Islet precursor cell (in vitro differentiated cells): ENCODE measurements at regions not wholly inside any gene's neighbourhood (a gene's known extent, or its start where the extent isn't known, plus 50 kb on each side); places are given as distances from the start of the nearest gene placed in this dataset.
"Not testable (repeated sequence)": the region's sequence is repeated elsewhere in the genome, so short reads cannot be mapped to it uniquely, and the experiment has no call there.

Experiments used
- DNase-seq: peaks from one replicate; pipeline ENCODE4 v3.0.0-alpha.2; 2018

- DNase-seq = no peak
Measured at GRCh38 chr12:72869024-72869423, 596.9 kb downstream of the TRHDE start.

- no peak for DNase-seq
Measured at GRCh38 chr12:72872238-72872887, 600.2 kb downstream of the TRHDE start.

GRCh38 chr12:72872996-72873395 lies 600.8 kb downstream of the TRHDE start:
- DNase-seq = peak; percentile 53

GRCh38 chr12:72876092-72876491 lies 603.9 kb downstream of the TRHDE start:
- no peak for DNase-seq

GRCh38 chr12:72888693-72889092 lies 616.5 kb downstream of the TRHDE start:
- DNase-seq = no peak

- DNase-seq = no peak
Measured at GRCh38 chr12:72889791-72890190, 617.6 kb downstream of the TRHDE start.

GRCh38 chr12:72901685-72902084 lies 629.5 kb downstream of the TRHDE start:
- DNase-seq = no peak

GRCh38 chr12:72925716-72926115 lies 653.5 kb downstream of the TRHDE start:
- DNase-seq = no peak

- not testable (repeated sequence) for DNase-seq
Measured at GRCh38 chr12:72931838-72932237, 659.7 kb downstream of the TRHDE start.

GRCh38 chr12:72937486-72937885 lies 665.3 kb downstream of the TRHDE start:
- DNase-seq = no peak

- DNase-seq = no peak
Measured at GRCh38 chr12:72957454-72957853, 685.3 kb downstream of the TRHDE start.

- no peak for DNase-seq
Measured at GRCh38 chr12:72966684-72967083, 694.5 kb downstream of the TRHDE start.

- DNase-seq = no peak
Measured at GRCh38 chr12:72974954-72975555, 702.9 kb downstream of the TRHDE start.

GRCh38 chr12:72978999-72979398 lies 706.8 kb downstream of the TRHDE start:
- no peak for DNase-seq

- DNase-seq = no peak
Measured at GRCh38 chr12:72982356-72982755, 710.2 kb downstream of the TRHDE start.

GRCh38 chr12:72986963-72987362 lies 714.8 kb downstream of the TRHDE start:
- DNase-seq = no peak

- no peak for DNase-seq
Measured at GRCh38 chr12:72989458-72989947, 717.3 kb downstream of the TRHDE start.

GRCh38 chr12:72995029-72995428 lies 722.9 kb downstream of the TRHDE start:
- not testable (repeated sequence) for DNase-seq

- no peak for DNase-seq
Measured at GRCh38 chr12:72995616-72996015, 723.4 kb downstream of the TRHDE start.

- not testable (repeated sequence) for DNase-seq
Measured at GRCh38 chr12:73001806-73002205, 729.6 kb downstream of the TRHDE start.

- not testable (repeated sequence) for DNase-seq
Measured at GRCh38 chr12:73002504-73002903, 730.3 kb downstream of the TRHDE start.

- peak; percentile 65 for DNase-seq
Measured at GRCh38 chr12:73009138-73009834, 737.1 kb downstream of the TRHDE start.

GRCh38 chr12:73017981-73018380 lies 745.8 kb downstream of the TRHDE start:
- no peak for DNase-seq

- no peak for DNase-seq
Measured at GRCh38 chr12:73053893-73054292, 781.7 kb downstream of the TRHDE start.
